ENCODE measurements at regions not wholly inside any gene's neighbourhood (a gene's known extent, or its start where the extent isn't known, plus 50 kb on each side); places are given as distances from the start of the nearest gene placed in this dataset.

GRCh38 chr14:71713451-71713850 is 218.8 kb upstream of the RGS6 start:
- TF ChIP-seq CTCF (conservative IDR thresholded peaks at IDR 0.05; ENCODE audit: low read length), result no peak
- H3K4me3 ChIP-seq (ENCODE audit: low read length), result no peak overlapping the region
- DNase-seq (ENCODE audit: low read depth), result no peak

GRCh38 chr14:71714225-71714624 is 218.0 kb upstream of the RGS6 start:
- TF ChIP-seq CTCF (conservative IDR thresholded peaks at IDR 0.05; ENCODE audit: low read length), result no peak
- H3K4me3 ChIP-seq (ENCODE audit: low read length), result no peak overlapping the region
- peak; percentile 97 for DNase-seq (ENCODE audit: low read depth)

GRCh38 chr14:71716041-71716772 is 216.0 kb upstream of the RGS6 start:
- TF ChIP-seq CTCF (conservative IDR thresholded peaks at IDR 0.05; ENCODE audit: low read length), result no peak
- H3K4me3 ChIP-seq (ENCODE audit: low read length), result no peak overlapping the region
- peak; percentile 94 for DNase-seq (ENCODE audit: low read depth)

GRCh38 chr14:71720978-71721624 is 211.1 kb upstream of the RGS6 start:
- H3K4me3 ChIP-seq (ENCODE audit: low read length), result no peak overlapping the region
- TF ChIP-seq CTCF (conservative IDR thresholded peaks at IDR 0.05; ENCODE audit: low read length), result peak; percentile 75
- DNase-seq (ENCODE audit: low read depth), result peak; percentile 85

GRCh38 chr14:71721791-71722190 is 210.4 kb upstream of the RGS6 start:
- H3K4me3 ChIP-seq (ENCODE audit: low read length), result no peak overlapping the region
- TF ChIP-seq CTCF (conservative IDR thresholded peaks at IDR 0.05; ENCODE audit: low read length), result no peak
- peak; percentile 39 for DNase-seq (ENCODE audit: low read depth)

- no peak for DNase-seq (ENCODE audit: low read depth)
- no peak for TF ChIP-seq CTCF (conservative IDR thresholded peaks at IDR 0.05; ENCODE audit: low read length)
Observed at GRCh38 chr14:71722885-71723284, 209.3 kb upstream of the RGS6 start.

More at GRCh38 chr14:71722885-71723284, 209.3 kb upstream of the RGS6 start:
- no peak overlapping the region for H3K4me3 ChIP-seq (ENCODE audit: low read length)
